ENCODE measurements at regions not wholly inside any gene's neighbourhood (a gene's known extent, or its start where the extent isn't known, plus 50 kb on each side); places are given as distances from the start of the nearest gene placed in this dataset.
"Not testable (repeated sequence)": the region's sequence is repeated elsewhere in the genome, so short reads cannot be mapped to it uniquely, and the experiment has no call there.

- H3K4me3 ChIP-seq (ENCODE audit: low read depth, low read length); H3K27ac ChIP-seq (ENCODE audit: extremely low read depth, low read depth, low read length); CTCF ChIA-PET; H3K4me1 ChIP-seq (ENCODE audit: control insufficient read depth, insufficient read depth, low read length); H3K9me3 ChIP-seq (ENCODE audit: control insufficient read depth, insufficient read depth, low read depth, low read length); H3K36me3 ChIP-seq (ENCODE audit: control insufficient read depth in 2 of 2, insufficient read depth in 1 of 2, low read length in 2 of 2); POLR2A ChIA-PET: not testable (repeated sequence)
Observed at GRCh38 chr7:153743434-153743833, 308.8 kb upstream of the DPP6 start.

DNA sequence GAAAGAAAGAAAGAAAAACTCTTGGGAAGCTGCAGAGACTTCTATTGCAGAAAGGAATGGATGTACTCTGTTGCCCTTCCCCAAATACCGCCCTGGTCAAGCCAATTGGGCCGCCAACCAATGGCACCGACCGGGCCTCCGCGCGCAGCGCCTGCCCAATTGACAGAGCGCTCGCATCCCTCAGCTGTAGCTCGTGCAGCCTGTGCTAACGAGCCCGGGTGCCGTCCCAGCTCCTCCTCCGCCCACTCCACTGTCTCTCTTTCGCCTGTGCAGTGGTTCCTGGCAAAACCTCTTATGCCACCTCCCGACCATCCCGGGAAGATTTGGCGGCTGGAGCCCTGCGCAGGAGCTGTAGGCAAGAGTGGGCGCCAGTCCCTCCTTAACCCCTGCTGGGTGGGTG lies 304.2 kb upstream of the DPP6 start:
- H3K36me3 ChIP-seq (ENCODE audit: control insufficient read depth in 2 of 2, insufficient read depth in 1 of 2, low read length in 2 of 2); CTCF ChIA-PET: not testable (repeated sequence)

DNA sequence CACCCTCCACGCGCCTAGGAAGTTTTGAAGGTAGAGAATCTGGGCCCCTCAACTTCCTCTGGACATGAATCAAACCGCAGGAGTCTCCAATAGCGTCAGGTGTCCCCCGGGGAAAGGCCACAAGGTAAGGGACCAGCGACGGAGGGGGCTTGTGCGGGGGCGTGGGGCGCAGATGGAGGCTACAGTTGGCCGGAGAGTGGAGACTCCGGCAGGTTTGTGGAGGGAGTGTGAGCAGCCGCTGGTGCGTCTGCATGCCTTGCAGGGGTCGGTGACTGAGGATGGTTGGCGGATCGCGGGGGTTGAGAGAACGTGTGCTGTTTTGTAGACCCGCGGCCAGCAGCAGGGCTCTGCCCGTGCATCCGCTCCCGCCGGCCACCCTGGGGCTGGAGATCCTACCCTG lies 303.3 kb upstream of the DPP6 start:
- POLR2A ChIA-PET; CTCF ChIA-PET; H3K36me3 ChIP-seq (ENCODE audit: control insufficient read depth in 2 of 2, insufficient read depth in 1 of 2, low read length in 2 of 2); H3K4me1 ChIP-seq (ENCODE audit: control insufficient read depth, insufficient read depth, low read length); H3K4me3 ChIP-seq (ENCODE audit: low read depth, low read length); H3K27ac ChIP-seq (ENCODE audit: extremely low read depth, low read depth, low read length); H3K9me3 ChIP-seq (ENCODE audit: control insufficient read depth, insufficient read depth, low read depth, low read length): not testable (repeated sequence)

More for the DNA sequence above, 304.2 kb upstream of the DPP6 start:
- H3K4me1 ChIP-seq (ENCODE audit: control insufficient read depth, insufficient read depth, low read length); POLR2A ChIA-PET; H3K27ac ChIP-seq (ENCODE audit: extremely low read depth, low read depth, low read length); H3K4me3 ChIP-seq (ENCODE audit: low read depth, low read length); H3K9me3 ChIP-seq (ENCODE audit: control insufficient read depth, insufficient read depth, low read depth, low read length): not testable (repeated sequence)

GRCh38 chr7:153765869-153766268 lies 286.3 kb upstream of the DPP6 start:
- H3K9me3 ChIP-seq (ENCODE audit: control insufficient read depth, insufficient read depth, low read depth, low read length); H3K27ac ChIP-seq (ENCODE audit: extremely low read depth, low read depth, low read length); H3K4me3 ChIP-seq (ENCODE audit: low read depth, low read length); H3K4me1 ChIP-seq (ENCODE audit: control insufficient read depth, insufficient read depth, low read length); CTCF ChIA-PET; H3K36me3 ChIP-seq (ENCODE audit: control insufficient read depth in 2 of 2, insufficient read depth in 1 of 2, low read length in 2 of 2); POLR2A ChIA-PET: not testable (repeated sequence)

DNA sequence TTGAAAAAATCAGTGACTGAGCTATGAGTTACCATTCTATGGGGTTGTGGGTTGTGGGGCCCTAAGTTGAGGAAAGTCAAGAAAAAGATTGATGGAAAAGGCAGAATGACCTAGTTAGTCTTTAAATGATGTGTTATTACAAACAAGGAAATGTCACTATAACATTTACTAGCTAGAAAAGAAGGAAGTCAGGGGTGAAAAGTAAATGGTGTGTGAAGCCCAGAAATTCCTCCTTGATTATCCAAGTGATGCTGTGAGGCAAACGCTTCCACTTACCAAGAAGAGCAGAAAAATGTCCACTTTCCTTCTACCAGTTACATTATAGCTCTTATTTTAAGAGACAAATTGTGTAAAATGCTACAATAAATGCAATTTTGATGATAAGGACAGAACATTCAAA lies 285.3 kb upstream of the DPP6 start:
- H3K4me3 ChIP-seq (ENCODE audit: low read depth, low read length); H3K4me1 ChIP-seq (ENCODE audit: control insufficient read depth, insufficient read depth, low read length); CTCF ChIA-PET; POLR2A ChIA-PET; H3K27ac ChIP-seq (ENCODE audit: extremely low read depth, low read depth, low read length); H3K9me3 ChIP-seq (ENCODE audit: control insufficient read depth, insufficient read depth, low read depth, low read length); H3K36me3 ChIP-seq (ENCODE audit: control insufficient read depth in 2 of 2, insufficient read depth in 1 of 2, low read length in 2 of 2): not testable (repeated sequence)

- TF ChIP-seq ZNF561 (tag by site-specific recombination; IDR thresholded peaks at IDR 0.05; ENCODE audit: borderline replicate concordance) (no peak), TRIM28 (IDR thresholded peaks at IDR 0.05; ENCODE audit: borderline replicate concordance, low read length) (no peak), HOXA7 (CRISPR knock-in tag; IDR thresholded peaks at IDR 0.05; ENCODE audit: borderline replicate concordance) (no peak)
- Histone ChIP-seq H3K27ac (ENCODE audit: extremely low read depth, low read depth, low read length) (no peak overlapping the region), H3K4me1 (ENCODE audit: control insufficient read depth, insufficient read depth, low read length) (no peaks in the 10 kb centered on the region), H3K4me3 (ENCODE audit: low read depth, low read length) (no peak overlapping the region), H3K36me3 (ENCODE audit: control insufficient read depth in 2 of 2, insufficient read depth in 1 of 2, low read length in 2 of 2) (no peaks in the 10 kb centered on the region), H3K9me3 (ENCODE audit: control insufficient read depth, insufficient read depth, low read depth, low read length) (no peaks in the 10 kb centered on the region)
- ChIA-PET POLR2A (no interaction called here), CTCF (no interaction called here)
Observed at GRCh38 chr7:153772966-153773365, 279.2 kb upstream of the DPP6 start.

GRCh38 chr7:153776940-153777339 lies 275.3 kb upstream of the DPP6 start:
- H3K36me3 ChIP-seq (ENCODE audit: control insufficient read depth in 2 of 2, insufficient read depth in 1 of 2, low read length in 2 of 2); CTCF ChIA-PET; H3K27ac ChIP-seq (ENCODE audit: extremely low read depth, low read depth, low read length); H3K4me3 ChIP-seq (ENCODE audit: low read depth, low read length); POLR2A ChIA-PET; H3K4me1 ChIP-seq (ENCODE audit: control insufficient read depth, insufficient read depth, low read length); H3K9me3 ChIP-seq (ENCODE audit: control insufficient read depth, insufficient read depth, low read depth, low read length): not testable (repeated sequence)

- H3K9me3 ChIP-seq (ENCODE audit: control insufficient read depth, insufficient read depth, low read depth, low read length); POLR2A ChIA-PET; H3K27ac ChIP-seq (ENCODE audit: extremely low read depth, low read depth, low read length); H3K36me3 ChIP-seq (ENCODE audit: control insufficient read depth in 2 of 2, insufficient read depth in 1 of 2, low read length in 2 of 2); H3K4me1 ChIP-seq (ENCODE audit: control insufficient read depth, insufficient read depth, low read length); H3K4me3 ChIP-seq (ENCODE audit: low read depth, low read length): not testable (repeated sequence)
- CTCF ChIA-PET: interaction anchor here (0.7 kb wide), 1 partner anchor 822 kb away, joined by 3 read pairs; no protein-coding TSS in a partner anchor
Observed at GRCh38 chr7:153797363-153797762, 254.8 kb upstream of the DPP6 start.
